ENCODE measurements at regions not wholly inside any gene's neighbourhood (a gene's known extent, or its start where the extent isn't known, plus 50 kb on each side); places are given as distances from the start of the nearest gene placed in this dataset.

- TF ChIP-seq CTCF (IDR thresholded peaks at IDR 0.05) (no peak), POLR2A (IDR thresholded peaks at IDR 0.05) (no peak)
Measured at GRCh38 chr5:154648706-154649105, 106.5 kb upstream of the LARP1 start.
